Neutrophil (primary cell): ENCODE measurements at regions not wholly inside any gene's neighbourhood (a gene's known extent, or its start where the extent isn't known, plus 50 kb on each side); places are given as distances from the start of the nearest gene placed in this dataset.

ENCODE experiments used
- H3K27ac ChIP-seq: fragments of 200-600 bp; sonication (generic); 2 replicates; pipeline ENCODE4 v1.5.1; 2016; ENCODE audit warnings: mild to moderate bottlenecking, moderate library complexity
- H3K27me3 ChIP-seq: fragments of 200-600 bp; sonication (generic); 2 replicates; pipeline ENCODE4 v1.6.0; 2016; ENCODE audit warnings: mild to moderate bottlenecking
- H3K36me3 ChIP-seq: fragments of 200-600 bp; sonication (generic); 2 replicates; pipeline ENCODE4 v1.5.1; 2017
- H3K4me1 ChIP-seq, 2 experiments: fragments of 200-600 bp in 1 of 2; sonication (generic) in 1 of 2; 1 replicate in 1 of 2; 2 replicates in 1 of 2; pipeline versions ENCODE4 v1.5.1 to v1.6.1; 2013 to 2016; ENCODE audit warnings: low read depth in 1 of 2, low read length in 1 of 2, mild to moderate bottlenecking in 1 of 2, moderate library complexity in 1 of 2; ENCODE audit not compliant: control insufficient read depth in 1 of 2, insufficient read depth in 1 of 2
- H3K4me3 ChIP-seq, 2 experiments: fragments of 200-600 bp in 1 of 2; sonication (generic) in 1 of 2; 1 replicate in 1 of 2; 2 replicates in 1 of 2; pipeline ENCODE4 v1.5.1; 2013 to 2016; ENCODE audit warnings: low read depth in 1 of 2, low read length in 1 of 2, mild to moderate bottlenecking in 1 of 2, moderate library complexity in 1 of 2
- H3K9me3 ChIP-seq: fragments of 200-600 bp; sonication (generic); 2 replicates; pipeline ENCODE4 v1.5.1; 2016
- TF ChIP-seq, protein P1 (sequence below): fragments of 200-600 bp; sonication (generic); IDR thresholded peaks from 2 replicates; pipeline ENCODE4 v1.5.1; 2016; ENCODE audit warnings: antibody characterized with exemption

DNA sequence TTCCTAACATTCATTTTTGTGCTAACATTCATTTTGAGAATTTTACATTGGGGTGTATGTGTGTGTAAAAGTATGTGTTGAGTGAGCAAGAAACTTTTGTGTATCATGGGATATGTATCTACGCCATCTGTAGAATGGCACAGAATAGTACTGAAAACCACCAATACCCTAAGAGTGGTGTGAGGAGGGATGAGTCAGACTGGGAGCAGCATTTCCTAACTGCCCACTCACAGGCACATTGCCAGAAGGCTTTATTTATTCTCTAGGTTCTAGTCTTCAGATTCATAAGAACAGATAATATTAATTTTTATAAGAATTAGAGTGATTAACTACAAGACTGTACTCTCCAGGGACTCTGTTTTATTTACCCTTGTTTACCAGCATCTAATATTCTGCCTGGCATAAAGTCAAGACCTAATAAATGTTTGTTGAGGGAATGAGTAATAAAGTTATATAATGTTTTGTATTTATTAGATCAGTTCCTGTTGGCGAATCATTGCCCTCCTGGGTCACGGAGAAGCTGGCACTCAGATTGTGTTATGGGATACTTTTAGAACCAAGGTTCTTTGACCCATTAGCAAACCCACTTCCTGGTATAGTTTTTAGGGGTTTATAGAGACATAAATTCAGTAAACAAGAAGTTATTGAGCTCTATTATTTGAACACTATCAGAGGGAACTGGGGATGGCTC, 159.1 kb upstream of the PPP2R2B start:
- TF ChIP-seq, protein P1, sequence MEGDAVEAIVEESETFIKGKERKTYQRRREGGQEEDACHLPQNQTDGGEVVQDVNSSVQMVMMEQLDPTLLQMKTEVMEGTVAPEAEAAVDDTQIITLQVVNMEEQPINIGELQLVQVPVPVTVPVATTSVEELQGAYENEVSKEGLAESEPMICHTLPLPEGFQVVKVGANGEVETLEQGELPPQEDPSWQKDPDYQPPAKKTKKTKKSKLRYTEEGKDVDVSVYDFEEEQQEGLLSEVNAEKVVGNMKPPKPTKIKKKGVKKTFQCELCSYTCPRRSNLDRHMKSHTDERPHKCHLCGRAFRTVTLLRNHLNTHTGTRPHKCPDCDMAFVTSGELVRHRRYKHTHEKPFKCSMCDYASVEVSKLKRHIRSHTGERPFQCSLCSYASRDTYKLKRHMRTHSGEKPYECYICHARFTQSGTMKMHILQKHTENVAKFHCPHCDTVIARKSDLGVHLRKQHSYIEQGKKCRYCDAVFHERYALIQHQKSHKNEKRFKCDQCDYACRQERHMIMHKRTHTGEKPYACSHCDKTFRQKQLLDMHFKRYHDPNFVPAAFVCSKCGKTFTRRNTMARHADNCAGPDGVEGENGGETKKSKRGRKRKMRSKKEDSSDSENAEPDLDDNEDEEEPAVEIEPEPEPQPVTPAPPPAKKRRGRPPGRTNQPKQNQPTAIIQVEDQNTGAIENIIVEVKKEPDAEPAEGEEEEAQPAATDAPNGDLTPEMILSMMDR = no peak
- H3K4me3 ChIP-seq = no peak overlapping the region
- H3K9me3 ChIP-seq = no peaks in the 10 kb centered on the region
- H3K4me1 ChIP-seq = no peaks in the 10 kb centered on the region
- H3K27me3 ChIP-seq = no peaks in the 10 kb centered on the region
- no peaks in the 10 kb centered on the region for H3K36me3 ChIP-seq
- H3K27ac ChIP-seq = no peak overlapping the region

DNA sequence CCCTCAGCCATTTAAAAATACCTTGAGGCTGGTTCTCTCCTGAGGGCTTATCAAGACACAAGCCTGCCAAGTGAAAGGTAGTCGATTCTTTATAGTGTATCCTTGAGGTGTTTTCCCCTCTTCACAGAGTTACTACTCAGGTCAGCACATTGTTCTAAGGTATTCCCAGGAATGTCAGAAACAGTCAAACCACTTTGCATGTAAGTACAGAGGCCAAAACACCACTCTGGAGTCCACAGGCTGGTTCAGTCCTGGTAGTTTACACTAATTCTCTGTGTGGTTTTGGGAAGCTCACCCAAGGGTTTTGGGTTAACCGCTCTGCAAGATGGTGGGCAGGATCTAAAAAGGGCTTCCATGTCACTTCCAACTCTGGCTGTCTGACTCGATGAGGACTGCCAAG, 162.3 kb upstream of the PPP2R2B start:
- TF ChIP-seq, protein P1 = no peak
- Histone ChIP-seq H3K36me3 (no peaks in the 10 kb centered on the region), H3K9me3 (no peaks in the 10 kb centered on the region), H3K4me1 (no peaks in the 10 kb centered on the region), H3K27ac (no peak overlapping the region), H3K27me3 (no peaks in the 10 kb centered on the region), H3K4me3 (no peak overlapping the region)

DNA sequence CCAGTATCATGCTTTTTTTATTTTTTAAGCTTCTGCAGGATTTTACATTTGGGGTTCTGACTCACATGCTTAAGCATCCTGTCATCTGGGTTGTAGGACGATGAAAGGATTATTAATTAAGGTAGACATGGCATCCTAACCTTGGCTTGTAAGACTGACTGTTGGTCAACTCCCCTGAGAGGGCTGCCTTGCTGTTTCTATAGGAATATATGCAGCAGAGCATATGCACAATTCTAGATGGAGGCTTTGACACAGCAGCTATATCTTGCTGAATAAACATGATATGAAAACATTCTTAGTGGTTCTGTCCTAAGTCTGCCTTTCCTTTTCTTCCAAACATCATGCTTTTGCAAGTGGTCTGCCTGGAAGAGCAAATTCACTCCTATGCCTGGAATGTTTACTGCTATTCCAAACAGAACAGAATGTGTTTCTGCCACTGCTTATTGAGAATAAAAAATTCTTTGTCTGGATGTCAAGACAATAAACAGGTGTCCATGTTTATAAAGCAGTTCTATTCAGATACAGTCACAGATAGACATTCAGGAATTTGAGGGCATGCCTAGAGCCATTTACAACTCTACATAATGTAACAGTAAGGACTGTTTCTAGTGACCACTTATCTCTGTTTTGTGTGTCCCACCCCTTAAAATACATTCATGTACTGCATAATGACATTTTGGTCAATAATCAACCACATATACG, 166.2 kb upstream of the PPP2R2B start:
- H3K36me3 ChIP-seq = no peaks in the 10 kb centered on the region
- no peaks in the 10 kb centered on the region for H3K27me3 ChIP-seq
- H3K4me3 ChIP-seq = no peak overlapping the region
- H3K9me3 ChIP-seq = no peaks in the 10 kb centered on the region
- no peaks in the 10 kb centered on the region for H3K4me1 ChIP-seq
- TF ChIP-seq, protein P1 = no peak
- no peak overlapping the region for H3K27ac ChIP-seq

DNA sequence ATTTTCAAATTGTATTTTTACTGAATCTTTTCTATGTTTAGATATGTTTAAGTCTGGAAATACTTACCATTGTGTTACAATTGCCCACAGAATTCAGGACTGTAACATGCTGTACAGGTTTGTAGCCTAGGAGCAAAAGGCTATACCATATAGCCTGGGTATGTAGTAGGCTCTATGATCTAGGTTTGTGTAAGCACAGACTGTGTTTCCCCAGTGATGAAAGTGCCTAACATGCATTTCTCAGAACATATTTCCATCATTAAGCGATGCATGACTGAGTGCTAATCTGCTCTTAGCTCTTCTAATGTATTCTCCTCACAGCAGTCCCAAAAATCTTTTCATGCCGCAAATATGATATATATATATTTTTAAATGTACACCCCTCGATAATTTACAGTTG, 166.7 kb upstream of the PPP2R2B start:
- Histone ChIP-seq H3K9me3 (no peaks in the 10 kb centered on the region), H3K4me1 (no peaks in the 10 kb centered on the region), H3K36me3 (no peaks in the 10 kb centered on the region), H3K27ac (no peak overlapping the region), H3K27me3 (no peaks in the 10 kb centered on the region), H3K4me3 (no peak overlapping the region)
- TF ChIP-seq, protein P1 = no peak

DNA sequence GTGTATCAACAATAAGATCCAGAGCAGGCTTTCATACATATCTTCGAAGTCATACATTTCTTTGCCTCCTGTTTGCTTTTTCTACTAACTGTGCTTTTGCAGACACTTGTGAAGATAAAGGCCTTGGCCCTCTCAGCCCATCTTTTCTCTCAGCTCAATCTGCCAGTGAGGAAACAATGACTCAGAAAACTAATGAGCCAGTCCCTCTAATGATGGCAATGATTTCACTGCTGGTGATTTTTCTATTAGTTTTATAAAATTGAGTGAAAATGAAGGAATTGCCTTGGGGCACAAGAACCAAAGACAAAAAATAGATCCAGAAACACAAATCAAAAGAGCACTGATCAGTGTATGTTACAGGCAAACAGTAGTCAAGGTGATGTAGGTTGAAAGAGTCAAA, 167.7 kb upstream of the PPP2R2B start:
- Histone ChIP-seq H3K4me3 (no peak overlapping the region), H3K4me1 (no peaks in the 10 kb centered on the region), H3K9me3 (no peaks in the 10 kb centered on the region), H3K36me3 (no peaks in the 10 kb centered on the region), H3K27me3 (no peaks in the 10 kb centered on the region), H3K27ac (no peak overlapping the region)
- TF ChIP-seq, protein P1 = no peak
